ENCODE measurements at regions not wholly inside any gene's neighbourhood (a gene's known extent, or its start where the extent isn't known, plus 50 kb on each side); places are given as distances from the start of the nearest gene placed in this dataset.

GRCh38 chr2:193219413-193219812 lies 1024.7 kb upstream of the TMEFF2 start:
- Mint-ChIP-seq H3K4me1 (peaks cover 3% of the 10 kb centered on the region), H3K9me3 (no peaks in the 10 kb centered on the region), H3K36me3 (no peaks in the 10 kb centered on the region), H3K27ac (no peak overlapping the region), H3K4me3 (no peak overlapping the region), H3K27me3 (ENCODE audit: low read depth) (no peaks in the 10 kb centered on the region)
- POLR2A ChIA-PET, result no interaction called here
- DNase-seq (ENCODE audit: low spot score) (no peak), ATAC-seq (no peak)
- CTCF ChIA-PET, result interaction anchor here (1.7 kb wide), 1 partner anchor 21 kb away, joined by 3 read pairs; no protein-coding TSS in a partner anchor
- TF ChIP-seq SMAD4 (CRISPR knock-in tag; IDR thresholded peaks at IDR 0.05) (no peak), RORB (CRISPR knock-in tag; IDR thresholded peaks at IDR 0.05) (no peak), CDX4 (CRISPR knock-in tag; IDR thresholded peaks at IDR 0.05; ENCODE audit: borderline replicate concordance) (no peak), GTF2I (CRISPR knock-in tag; conservative IDR thresholded peaks at IDR 0.05) (no peak), ATF6 (CRISPR knock-in tag; IDR thresholded peaks at IDR 0.05) (no peak), NFE2L1 (CRISPR knock-in tag; IDR thresholded peaks at IDR 0.05) (no peak), ETV6 (CRISPR knock-in tag; IDR thresholded peaks at IDR 0.05) (no peak), ZBTB21 (CRISPR knock-in tag; IDR thresholded peaks at IDR 0.05; ENCODE audit: borderline replicate concordance) (no peak), ZNF281 (CRISPR knock-in tag; IDR thresholded peaks at IDR 0.05) (no peak), PRDM15 (CRISPR knock-in tag; IDR thresholded peaks at IDR 0.05) (no peak)

GRCh38 chr2:193201583-193201982 lies 1006.9 kb upstream of the TMEFF2 start:
- Mint-ChIP-seq H3K9me3 (peaks cover 20% of the 10 kb centered on the region), H3K27ac (no peak overlapping the region), H3K27me3 (ENCODE audit: low read depth) (no peaks in the 10 kb centered on the region), H3K4me1 (peaks cover 8% of the 10 kb centered on the region; the same call in 1 of the 2 replicates), H3K4me3 (no peak overlapping the region), H3K36me3 (peaks cover 4% of the 10 kb centered on the region)
- ATAC-seq (no peak), DNase-seq (ENCODE audit: low spot score) (no peak)
- CTCF ChIA-PET, result no interaction called here
- POLR2A ChIA-PET, result no interaction called here
- TF ChIP-seq AFF4 (CRISPR knock-in tag; IDR thresholded peaks at IDR 0.05; ENCODE audit: borderline replicate concordance) (no peak), ERG (CRISPR knock-in tag; IDR thresholded peaks at IDR 0.05) (no peak), SOX15 (CRISPR knock-in tag; IDR thresholded peaks at IDR 0.05) (no peak), CDX4 (CRISPR knock-in tag; IDR thresholded peaks at IDR 0.05; ENCODE audit: borderline replicate concordance) (no peak), AR (CRISPR knock-in tag; IDR thresholded peaks at IDR 0.05) (no peak), NFYB (CRISPR knock-in tag; conservative IDR thresholded peaks at IDR 0.05; ENCODE audit: low read depth) (no peak)

All from WTC11 (cell line).